ENCODE measurements at regions not wholly inside any gene's neighbourhood (a gene's known extent, or its start where the extent isn't known, plus 50 kb on each side); places are given as distances from the start of the nearest gene placed in this dataset.
"Not testable (repeated sequence)": the region's sequence is repeated elsewhere in the genome, so short reads cannot be mapped to it uniquely, and the experiment has no call there.

DNA sequence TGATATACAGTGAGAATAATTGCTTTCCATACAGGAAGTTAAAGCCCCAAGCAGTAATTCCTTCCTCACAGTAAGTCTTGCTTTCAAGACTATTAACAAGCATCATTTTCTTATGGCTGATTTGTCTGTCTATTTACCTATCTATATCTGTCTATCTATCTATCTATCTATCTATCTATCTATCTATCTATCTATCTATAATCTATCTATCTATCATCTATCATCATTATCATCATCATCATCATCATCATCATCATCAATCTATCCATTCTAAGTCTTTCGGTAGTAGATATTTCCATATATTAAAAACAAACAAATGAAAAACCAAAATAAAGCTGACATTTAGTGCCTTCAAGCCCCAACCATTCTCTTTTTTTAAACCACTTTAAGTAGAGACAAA, 224.4 kb upstream of the RXFP2 start:
- no peak for DNase-seq
- intact Hi-C loops (cut with DNase I), result no loop called here

DNA sequence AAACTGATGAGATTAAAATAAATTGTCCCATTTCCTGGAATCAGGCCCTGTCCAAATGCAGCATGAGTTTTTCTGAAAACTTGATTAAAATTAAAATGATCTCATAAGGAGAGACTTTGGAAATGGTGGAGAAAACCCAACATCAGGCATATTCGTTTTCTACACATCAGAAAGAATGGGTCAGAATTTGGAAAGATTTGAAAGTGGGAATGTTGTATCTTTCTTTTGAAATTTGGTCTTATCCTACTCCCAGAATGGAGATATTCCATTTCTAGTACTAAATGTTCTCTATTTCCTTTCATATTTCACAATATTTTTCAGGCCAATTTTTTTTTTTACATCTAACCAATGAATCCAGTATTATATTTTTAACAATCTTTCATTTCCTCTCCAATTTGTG, 223.9 kb upstream of the RXFP2 start:
- DNase-seq, result no peak
- intact Hi-C loops (cut with DNase I), result no loop called here

DNA sequence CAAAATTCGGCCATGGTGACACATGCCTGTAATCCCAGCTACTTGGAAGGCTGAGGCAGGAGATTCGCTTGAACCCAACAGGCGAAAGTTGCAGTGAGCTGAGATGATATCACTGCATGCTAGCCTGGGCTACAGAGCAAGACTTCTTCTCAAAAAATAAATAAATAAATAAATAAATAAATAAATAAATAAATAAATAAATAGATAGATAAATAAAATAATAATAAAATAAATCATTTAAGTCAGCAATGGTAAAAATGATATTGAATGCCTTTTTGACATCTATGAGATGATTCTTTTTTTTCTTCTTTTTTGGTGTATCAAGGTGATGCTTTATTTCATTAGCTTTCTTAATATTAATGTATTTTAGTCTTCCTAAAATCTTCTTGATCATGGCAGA, 221.7 kb upstream of the RXFP2 start:
- intact Hi-C loops (cut with DNase I), result no loop called here
- no peak for DNase-seq

DNA sequence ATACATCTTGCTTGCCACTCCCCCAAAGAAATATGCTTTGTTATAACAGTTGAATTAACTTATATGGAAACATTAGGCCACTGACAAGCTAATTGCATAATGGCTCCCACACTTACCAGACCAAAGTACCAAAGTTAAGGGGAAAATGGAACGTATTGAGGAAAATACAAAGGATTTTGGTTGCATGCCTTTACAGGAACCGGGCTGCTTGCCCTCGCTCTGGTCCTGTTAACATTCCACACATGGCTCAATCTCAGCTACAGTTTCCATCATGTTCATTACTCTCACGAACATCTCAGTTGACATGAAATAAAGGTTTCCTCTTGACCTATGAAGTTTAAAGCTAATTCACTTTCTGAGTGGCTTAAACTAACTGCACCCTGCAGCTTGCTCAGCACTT, 220.7 kb upstream of the RXFP2 start:
- intact Hi-C loops (cut with DNase I), result no loop called here
- no peak for DNase-seq

DNA sequence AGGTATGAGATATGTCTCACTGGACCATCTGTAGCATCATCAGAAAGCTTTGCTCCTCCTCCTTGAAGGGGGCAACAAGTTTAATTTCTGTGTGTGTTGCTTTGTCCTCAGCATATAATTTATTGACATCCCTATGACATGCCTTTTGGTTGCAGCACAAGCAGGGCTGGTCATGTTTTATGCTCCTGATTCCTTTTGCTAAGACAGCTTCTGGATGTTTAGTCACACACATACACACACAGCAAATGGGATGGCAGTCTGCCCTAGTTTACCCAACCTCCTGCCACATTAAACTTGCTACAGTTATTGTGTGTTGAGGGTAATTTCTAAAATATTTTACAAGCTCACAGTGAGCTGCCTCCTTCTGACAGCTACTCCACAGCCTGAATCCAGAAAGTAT, 217.9 kb upstream of the RXFP2 start:
- no peak for DNase-seq
- intact Hi-C loops (cut with DNase I), result no loop called here

DNA sequence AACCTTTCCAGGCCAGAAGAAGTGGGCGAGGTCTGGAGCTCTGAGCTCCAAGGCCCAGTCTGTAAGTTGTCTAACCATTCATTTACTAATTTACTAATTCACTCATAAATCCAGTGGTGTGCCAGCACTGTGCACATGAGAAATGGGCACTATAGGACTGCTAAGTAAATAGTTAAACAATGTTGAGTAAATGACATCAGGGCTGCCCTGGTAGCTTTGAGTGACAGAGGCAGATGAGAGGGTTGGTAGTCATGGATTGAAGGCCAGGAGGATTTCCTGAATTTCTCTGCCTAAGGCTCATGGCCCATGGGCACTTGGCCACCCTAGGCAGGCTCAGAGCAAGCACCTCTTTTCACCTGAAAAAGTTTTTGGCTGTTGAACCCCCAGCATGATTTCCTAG, 216.9 kb upstream of the RXFP2 start:
- intact Hi-C loops (cut with DNase I), result no loop called here
- no peak for DNase-seq

DNA sequence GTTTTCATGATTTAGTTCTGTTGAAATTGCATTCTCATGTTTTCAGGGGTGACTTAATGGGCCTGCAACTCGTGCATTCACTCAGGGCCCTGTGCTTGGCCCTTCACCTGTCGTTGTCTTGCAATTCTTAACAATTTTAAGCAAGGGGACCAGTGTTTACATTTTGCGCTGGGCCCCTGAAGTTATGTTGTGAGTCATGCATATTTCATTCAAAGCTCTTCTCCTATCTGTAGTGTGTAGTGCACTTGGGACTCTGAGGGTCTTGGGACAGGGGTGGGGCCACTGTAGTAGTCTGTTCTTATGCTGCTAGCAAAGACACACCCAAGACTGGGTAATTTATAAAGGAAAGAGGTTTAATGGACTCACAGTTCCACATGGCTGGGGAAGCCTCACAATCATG, 211.2 kb upstream of the RXFP2 start:
- DNase-seq, result no peak
- intact Hi-C loops (cut with DNase I), result no loop called here

DNA sequence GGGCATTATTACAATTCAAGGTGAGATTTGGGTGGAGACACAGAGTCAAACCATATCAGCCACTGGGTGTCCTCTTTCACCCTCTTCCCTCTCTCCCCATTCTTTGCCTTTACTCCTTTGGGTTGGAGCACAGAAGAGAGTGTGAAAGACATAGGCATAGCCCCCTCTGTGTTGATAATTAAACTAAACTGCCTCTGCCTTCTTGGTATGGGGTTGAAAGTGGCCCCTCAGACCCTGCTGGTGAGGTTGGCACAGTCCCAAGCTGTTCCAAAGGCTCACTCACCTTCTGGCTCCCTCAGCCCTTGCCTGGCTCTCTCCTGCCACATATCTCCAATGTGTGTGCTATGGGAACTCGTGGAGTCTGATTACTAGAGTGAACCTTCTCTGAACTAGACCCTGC, 210.6 kb upstream of the RXFP2 start:
- DNase-seq, result no peak
- intact Hi-C loops (cut with DNase I), result no loop called here

DNA sequence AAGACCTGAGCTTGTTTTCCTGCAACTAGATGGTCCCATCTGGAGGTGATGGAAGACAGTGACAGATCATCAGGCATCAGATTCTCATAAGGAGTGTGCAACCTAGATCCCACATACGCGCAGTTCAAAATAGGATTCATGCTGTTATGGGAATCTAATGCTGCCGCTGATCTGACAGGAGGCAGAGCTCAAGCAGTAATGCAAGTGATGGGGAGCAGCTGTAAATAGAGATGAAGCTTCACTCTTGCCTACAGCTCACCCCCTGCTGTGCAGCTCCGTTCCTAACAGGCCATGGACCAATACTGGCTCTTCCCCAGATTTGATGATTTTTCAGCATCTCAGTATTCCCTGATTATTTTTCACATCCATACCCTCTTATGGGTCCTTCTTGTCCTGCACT, 208.4 kb upstream of the RXFP2 start:
- intact Hi-C loops (cut with DNase I), result no loop called here
- DNase-seq, result no peak

DNA sequence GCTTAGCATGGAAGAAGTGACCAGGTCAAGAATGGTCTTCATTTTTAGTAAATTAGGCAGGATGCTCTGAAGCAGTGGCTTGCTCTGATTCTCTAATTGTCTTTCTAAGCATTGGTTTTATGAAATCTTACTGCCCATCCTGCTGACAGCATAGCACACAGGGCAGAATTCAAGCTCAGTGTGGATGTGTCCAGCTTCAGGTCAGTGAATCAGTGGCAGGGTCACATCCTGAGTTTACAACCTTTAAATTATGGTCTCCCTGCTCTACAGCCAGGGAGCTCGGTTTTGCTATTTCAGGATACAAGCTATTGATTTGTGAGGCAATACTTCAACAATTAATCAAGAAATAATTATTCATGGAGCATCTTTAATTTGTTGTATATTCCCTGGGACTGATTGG, 202.3 kb upstream of the RXFP2 start:
- no peak for DNase-seq
- intact Hi-C loops (cut with DNase I), result no loop called here

DNA sequence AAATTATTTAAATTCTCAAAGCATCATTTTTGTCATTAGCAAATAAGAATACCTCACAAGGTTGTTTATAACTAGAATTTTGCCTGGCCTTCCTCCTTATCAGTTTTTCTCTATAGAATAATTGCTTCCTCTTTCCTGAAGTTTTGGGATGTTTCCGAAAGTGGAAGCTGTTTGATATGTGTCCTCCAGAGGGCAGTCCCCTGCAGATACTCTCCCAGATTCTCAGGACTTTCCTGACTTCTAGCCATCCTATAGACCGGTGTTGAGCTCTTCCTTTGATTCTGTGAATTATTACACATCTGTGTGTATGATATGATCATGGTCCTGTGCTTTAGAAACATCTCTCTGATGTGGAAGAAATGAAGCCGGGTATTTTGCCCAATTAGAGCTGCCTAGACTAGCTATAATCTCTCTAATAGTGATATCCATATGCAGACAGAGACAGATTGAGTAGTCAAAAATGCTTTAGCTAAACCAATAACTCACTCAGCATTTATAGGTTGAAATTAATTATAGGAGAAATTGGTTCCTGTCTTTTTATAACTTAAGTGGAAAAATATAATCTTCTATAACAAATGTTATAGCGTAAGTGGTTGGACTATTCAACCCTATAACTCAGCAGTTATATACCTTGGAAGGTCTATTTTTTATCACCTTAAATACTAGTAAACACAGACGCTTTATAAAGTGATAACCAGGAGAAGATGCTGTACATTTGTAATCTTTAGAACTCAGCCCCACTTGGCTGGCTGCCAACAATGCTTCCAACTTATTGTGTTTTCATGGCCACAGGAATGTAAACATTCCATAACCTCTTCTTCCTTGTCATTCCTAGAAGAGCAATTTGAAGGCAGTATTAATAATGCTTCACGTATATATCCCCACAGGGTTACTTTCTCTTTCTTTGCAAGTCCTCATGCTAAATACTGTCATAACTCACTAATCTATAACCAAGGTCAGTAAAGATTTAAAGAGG, 201.0 kb upstream of the RXFP2 start:
- intact Hi-C loops (cut with DNase I), result no loop called here
- no peak for DNase-seq

DNA sequence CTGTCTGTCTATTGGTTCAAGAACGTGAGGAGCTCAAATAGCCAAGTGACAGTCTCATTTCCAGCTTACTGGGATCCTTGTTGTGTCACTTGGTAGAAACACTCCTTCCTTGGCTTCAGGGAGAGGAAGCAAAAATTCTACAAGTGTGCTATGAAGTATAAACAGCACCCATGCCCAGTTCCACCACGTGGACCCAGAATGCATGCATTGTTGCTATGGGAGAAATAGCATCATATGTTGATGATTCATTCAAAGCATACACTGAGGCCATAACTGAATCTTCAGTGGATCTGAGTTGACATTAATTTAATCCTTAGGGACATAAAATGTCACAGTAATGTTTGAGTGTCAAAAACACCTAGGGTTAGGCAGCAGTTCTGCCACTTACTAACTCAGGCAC, 199.0 kb upstream of the RXFP2 start:
- no peak for DNase-seq
- intact Hi-C loops (cut with DNase I), result no loop called here

DNA sequence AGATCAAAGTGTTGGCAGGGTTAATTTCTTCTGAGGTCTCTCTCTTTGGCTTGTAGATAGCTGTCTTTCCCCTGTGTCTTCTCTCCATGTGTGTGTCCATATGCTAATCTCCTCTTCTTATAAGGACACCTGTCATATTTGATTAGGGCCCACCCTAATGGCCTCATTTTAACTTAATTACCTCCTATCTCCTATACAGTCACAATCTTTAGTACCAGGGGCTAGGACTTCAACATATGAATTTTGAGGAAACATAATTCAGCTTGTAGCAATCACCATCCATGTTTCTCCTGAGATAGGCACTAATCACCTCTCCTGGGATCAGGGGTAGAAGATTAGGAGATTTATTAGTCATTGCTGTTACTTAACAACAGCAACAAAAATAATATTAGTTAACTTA, 196.1 kb upstream of the RXFP2 start:
- intact Hi-C loops (cut with DNase I), result no loop called here
- DNase-seq, result no peak

DNA sequence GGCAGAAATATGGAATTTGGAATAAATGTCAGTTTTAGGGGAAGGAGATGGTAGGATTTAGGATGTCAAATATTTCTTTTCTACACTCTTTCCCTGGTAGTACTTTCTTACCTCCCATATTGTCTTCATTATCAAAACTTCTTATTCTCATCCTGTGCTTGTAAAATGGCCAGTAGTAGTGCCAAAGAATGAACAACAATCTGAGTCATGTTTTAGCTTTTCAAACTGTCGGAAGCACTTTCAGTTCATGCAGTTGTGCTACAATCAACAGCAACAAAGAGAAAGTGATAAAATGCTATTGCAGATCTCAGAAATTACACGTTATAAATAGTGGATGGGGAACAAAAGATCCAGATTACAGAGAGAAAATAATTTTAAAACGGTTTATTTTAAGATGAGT, 193.7 kb upstream of the RXFP2 start:
- intact Hi-C loops (cut with DNase I), result no loop called here

DNA sequence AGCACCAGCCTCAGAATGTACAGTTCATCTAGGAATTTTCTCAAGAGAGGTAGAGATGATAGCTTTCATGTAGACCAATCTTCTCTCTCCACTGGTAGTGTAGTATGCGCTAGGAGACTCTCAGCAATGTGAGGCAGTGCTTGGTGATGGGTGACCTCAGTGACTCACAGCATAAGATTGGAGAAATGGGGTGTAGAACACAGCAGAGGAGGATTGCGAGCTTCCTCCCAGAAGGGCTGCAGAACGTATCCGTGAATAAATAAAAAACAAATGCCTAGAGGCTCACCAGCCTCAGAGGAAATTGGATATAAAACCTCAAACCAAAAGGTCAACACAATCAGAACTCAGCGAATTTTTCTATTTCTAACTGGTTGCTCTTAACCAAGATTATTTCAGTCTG, 182.9 kb upstream of the RXFP2 start:
- intact Hi-C loops (cut with DNase I), result no loop called here
- DNase-seq, result no peak

More for the DNA sequence above, 193.7 kb upstream of the RXFP2 start:
- no peak for DNase-seq

DNA sequence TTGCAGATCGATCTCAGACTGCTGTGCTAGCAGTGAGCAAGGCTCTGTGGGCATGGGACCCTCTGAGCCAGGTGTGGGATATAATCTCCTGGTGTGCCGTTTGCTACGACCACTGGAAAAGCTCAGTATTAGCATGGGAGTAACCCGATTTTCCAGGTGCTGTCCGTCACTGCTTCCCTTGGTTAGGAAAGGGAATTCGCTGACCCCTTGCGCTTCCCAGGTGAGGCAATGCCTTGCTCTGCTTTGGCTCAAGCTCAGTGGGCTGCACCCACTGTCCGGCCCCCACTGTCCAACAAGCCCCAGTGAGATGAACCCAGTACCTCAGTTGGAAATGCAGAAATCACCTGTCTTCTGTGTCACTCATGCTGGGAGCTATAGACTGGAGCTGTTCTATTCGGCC, 155.1 kb upstream of the RXFP2 start:
- peak in 1 of 10 donors; percentile 67 for DNase-seq
- intact Hi-C loops (cut with DNase I), result not testable (repeated sequence)

DNA sequence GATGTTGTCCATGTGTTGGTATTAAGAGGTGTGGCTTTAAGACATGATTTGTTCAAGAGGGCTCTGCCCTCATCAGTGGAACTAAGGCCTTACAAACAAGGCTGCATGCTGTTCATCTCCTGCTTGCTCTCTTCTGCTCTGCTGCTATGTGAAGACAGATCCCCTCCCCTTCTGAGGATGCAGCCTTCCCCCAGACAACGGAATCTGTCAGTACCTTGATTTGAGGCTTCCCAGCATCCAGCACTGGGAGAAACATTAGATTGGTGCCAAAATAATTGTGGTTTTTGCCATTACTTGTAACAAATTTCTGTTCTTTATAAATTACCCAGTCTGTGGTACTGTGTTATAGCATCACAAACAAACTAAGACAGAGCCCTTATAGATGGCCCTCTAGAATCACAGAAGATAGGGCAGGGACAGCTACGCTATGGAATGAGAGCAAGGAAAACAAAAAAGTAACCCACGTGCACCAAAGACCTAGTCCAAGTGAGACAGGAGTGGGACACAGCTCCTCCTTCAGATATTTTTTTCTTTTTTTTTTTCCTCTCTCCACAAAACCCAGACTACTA, 151.5 kb upstream of the RXFP2 start:
- intact Hi-C loops (cut with DNase I), result no loop called here
- no peak for DNase-seq

DNA sequence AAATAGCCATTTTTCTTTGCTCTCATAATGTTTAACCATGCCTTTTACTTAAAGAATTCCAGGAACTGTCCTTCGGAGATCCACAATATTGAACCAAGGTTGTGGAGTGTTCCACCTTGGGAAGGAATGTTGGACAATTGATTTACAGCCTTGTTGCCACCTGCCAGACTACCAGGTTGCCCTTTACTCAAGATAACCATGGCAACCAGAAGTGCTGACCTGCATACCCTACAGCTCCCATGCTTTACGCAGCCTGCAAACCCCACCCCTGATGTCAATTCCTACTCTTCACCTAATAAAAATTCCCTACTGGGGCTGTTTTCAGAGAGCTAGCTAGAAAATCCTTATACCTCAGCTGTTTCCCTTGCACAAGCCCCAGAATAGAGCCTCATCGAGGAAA, 151.0 kb upstream of the RXFP2 start:
- no peak for DNase-seq

DNA sequence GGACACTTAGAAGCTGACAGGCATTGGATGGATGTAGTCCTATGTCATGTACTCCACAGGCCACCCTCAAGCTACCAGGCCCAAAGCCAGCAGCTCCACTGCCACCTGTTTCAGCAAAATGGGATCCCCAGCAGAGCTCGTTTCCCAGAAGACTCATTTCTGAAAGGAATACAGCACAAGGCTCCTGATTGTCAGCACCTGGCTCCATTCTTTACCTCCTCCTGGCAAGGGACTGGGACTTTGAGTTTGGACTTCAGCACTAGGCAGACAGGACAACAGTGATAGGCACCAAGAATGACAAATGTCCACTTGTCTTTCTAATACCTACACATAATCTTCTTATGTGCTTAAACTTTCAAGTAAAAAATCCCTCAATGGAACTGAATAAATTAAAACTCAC, 150.4 kb upstream of the RXFP2 start:
- DNase-seq, result no peak
- intact Hi-C loops (cut with DNase I), result no loop called here

More for the DNA sequence above, 151.0 kb upstream of the RXFP2 start:
- intact Hi-C loops (cut with DNase I), result no loop called here

DNA sequence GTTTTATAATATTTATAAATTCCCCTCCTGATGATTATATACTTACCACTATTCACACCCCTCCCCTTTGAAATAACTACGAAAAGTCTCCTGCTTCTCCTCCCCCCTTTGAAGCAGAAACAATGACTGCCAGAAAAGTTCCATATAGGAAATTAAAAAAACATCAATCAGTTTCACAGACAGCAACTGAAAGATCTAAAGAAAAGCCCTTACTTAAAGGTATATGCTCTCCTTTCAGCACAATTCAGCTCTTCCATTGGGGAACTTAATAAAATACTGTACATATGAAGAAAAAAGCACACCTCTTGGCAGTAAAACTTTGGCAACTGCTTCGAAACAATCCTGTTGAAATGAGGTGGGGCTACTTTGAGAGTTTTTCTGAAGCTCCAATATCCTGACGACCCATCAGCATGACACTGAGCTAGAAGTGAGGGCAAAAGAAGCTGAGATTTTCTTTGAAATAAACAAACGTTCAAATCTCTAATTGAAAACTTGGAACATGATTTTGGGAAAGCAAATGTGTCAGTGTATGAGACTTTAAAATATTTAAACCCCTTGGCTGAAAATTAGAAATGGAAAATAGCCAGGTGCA, 147.6 kb upstream of the RXFP2 start:
- no peak for DNase-seq
- intact Hi-C loops (cut with DNase I), result no loop called here

DNA sequence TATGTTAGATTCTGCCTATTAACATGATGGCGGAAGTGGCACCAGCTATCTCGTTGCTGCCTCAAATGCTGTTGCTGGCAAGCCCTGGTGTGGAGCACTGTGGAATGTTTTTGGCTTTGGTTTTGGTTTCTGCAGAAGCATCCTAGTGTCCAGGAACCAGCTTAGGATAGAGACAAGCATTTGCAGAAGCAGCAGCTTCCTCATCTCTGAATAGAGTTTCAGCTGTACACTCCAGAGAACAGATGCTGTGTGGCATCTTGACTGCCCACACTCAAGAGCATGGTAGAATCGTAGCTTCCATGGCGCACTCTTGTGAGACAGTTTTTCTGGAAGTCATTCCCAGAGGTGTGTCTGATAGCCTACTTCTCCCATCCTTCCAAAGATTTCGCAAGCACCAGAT, 145.3 kb upstream of the RXFP2 start:
- DNase-seq, result peak in 4 of 10 donors; percentile 13 to 70 (median 22)

DNA sequence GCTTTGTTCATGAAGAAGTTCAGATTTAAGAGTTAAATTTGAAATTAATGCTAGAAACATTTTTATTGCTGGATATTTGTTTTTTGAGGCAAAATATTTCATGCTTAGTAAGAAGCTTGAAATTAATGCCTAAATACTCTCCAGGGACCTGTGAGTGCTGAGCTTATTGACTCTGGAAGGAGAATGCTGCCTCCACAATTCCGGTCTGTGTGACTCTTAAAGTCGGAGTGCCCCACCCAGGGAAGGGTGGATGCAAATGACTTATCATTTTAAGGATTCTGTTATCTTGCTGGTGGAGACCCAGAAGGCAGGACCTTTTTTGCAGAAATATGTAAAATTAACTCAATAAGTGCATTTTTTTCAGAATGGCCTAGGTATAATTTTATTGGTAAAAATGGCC, 143.8 kb upstream of the RXFP2 start:
- intact Hi-C loops (cut with DNase I), result no loop called here
- no peak for DNase-seq

More for the DNA sequence above, 145.3 kb upstream of the RXFP2 start:
- intact Hi-C loops (cut with DNase I), result no loop called here
